RPMI7951 (cell line): ENCODE measurements at regions not wholly inside any gene's neighbourhood (a gene's known extent, or its start where the extent isn't known, plus 50 kb on each side); places are given as distances from the start of the nearest gene placed in this dataset.

Experiments
- DNase-seq: peaks from one replicate; pipeline ENCODE4 v3.0.0-alpha.2; 2012; ENCODE audit warnings: low read depth

GRCh38 chr2:12663306-12664037 is 53.3 kb upstream of the TRIB2 start:
- no peak for DNase-seq

GRCh38 chr2:12665334-12665733 is 51.4 kb upstream of the TRIB2 start:
- no peak for DNase-seq

GRCh38 chr2:12666445-12666844 is 50.3 kb upstream of the TRIB2 start:
- no peak for DNase-seq
